Smooth muscle cell (in vitro differentiated cells): ENCODE measurements at regions not wholly inside any gene's neighbourhood (a gene's known extent, or its start where the extent isn't known, plus 50 kb on each side); places are given as distances from the start of the nearest gene placed in this dataset.

Experiments
- DNase-seq: peaks from one replicate; lab custom pipeline; 2025; ENCODE audit not compliant: unreplicated experiment; lab: John Stamatoyannopoulos, UW
- H2AFZ ChIP-seq: fragments of 200-600 bp; sonication (generic); 2 replicates; pipeline ENCODE4 v1.6.0; 2016; ENCODE audit warnings: antibody characterized with exemption, low read depth, mild to moderate bottlenecking
- H3F3A ChIP-seq: fragments of 200-600 bp; sonication (generic); 2 replicates; pipeline ENCODE4 v1.6.0; 2017; ENCODE audit warnings: antibody characterized with exemption, low read depth
- H3K27ac ChIP-seq: fragments of 200-600 bp; sonication (generic); 2 replicates; pipeline ENCODE4 v1.5.1; 2016; ENCODE audit warnings: low read depth, mild to moderate bottlenecking
- H3K27me3 ChIP-seq: fragments of 200-600 bp; sonication (generic); 2 replicates; pipeline ENCODE4 v1.6.1; 2016; ENCODE audit warnings: low read depth, mild to moderate bottlenecking
- H3K36me3 ChIP-seq: fragments of 200-600 bp; sonication (generic); 2 replicates; pipeline ENCODE4 v1.5.1; 2016; ENCODE audit warnings: low read depth
- H3K4me1 ChIP-seq: fragments of 200-600 bp; sonication (generic); 2 replicates; pipeline ENCODE4 v1.5.1; 2016; ENCODE audit warnings: low read depth
- H3K4me2 ChIP-seq: fragments of 200-600 bp; sonication (generic); 2 replicates; pipeline ENCODE4 v1.6.0; 2016; ENCODE audit warnings: mild to moderate bottlenecking
- H3K4me3 ChIP-seq: fragments of 200-600 bp; sonication (generic); 2 replicates; pipeline ENCODE4 v1.5.1; 2016; ENCODE audit warnings: mild to moderate bottlenecking
- H3K79me2 ChIP-seq: fragments of 200-600 bp; sonication (generic); 2 replicates; pipeline ENCODE4 v1.6.0; 2016; ENCODE audit warnings: low read depth, mild to moderate bottlenecking
- H3K9ac ChIP-seq: fragments of 200-600 bp; sonication (generic); 2 replicates; pipeline ENCODE4 v1.6.0; 2016; ENCODE audit warnings: low read depth
- H3K9me3 ChIP-seq: fragments of 200-600 bp; sonication (generic); replicated peaks from 2 replicates; pipeline ENCODE4 v1.5.1; 2016; ENCODE audit warnings: low read depth
- H4K20me1 ChIP-seq: fragments of 200-600 bp; sonication (generic); 2 replicates; pipeline ENCODE4 v1.6.0; 2016; ENCODE audit warnings: low read depth
- WGBS: methylation state at CpG from one replicate; pipeline ENCODE4 v1.1.7; 2016; ENCODE audit warnings: low lambda C conversion rate; 5-methylcytosine and 5-hydroxymethylcytosine counted together
- TF ChIP-seq, protein P1 (sequence below): fragments of 200-600 bp; sonication (generic); IDR thresholded peaks from 2 replicates; pipeline ENCODE4 v1.5.1; 2017; ENCODE audit warnings: borderline replicate concordance, mild to moderate bottlenecking, antibody characterized with exemption; ENCODE audit not compliant: insufficient read depth, poor library complexity, severe bottlenecking

DNA sequence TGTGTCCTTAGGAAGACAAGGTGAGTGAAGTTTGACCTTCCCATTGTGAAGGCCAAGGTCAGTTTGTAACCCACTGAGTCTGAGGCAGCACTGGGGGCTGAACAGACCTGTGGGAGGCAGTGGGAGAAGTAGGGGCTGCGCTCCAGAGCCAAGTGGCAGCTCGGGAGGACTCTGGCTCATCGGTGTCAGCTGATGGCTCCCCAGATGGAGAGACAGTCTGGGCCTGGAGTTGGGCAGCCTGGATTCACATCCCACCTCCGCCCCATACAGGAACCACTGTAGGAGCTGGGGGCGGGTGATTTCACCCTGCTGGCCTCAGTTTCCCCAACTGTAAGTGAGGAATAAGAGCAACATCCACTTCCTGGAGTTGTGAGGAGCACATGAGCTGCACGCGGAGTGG, 128.4 kb downstream of the FOXL1 start:
- Histone ChIP-seq H4K20me1 (no peaks in the 10 kb centered on the region), H3K4me2 (no peak overlapping the region), H2AFZ (no peak overlapping the region), H3K9me3 (no peaks in the 10 kb centered on the region), H3K4me3 (no peak overlapping the region), H3K9ac (no peak overlapping the region), H3K27me3 (no peaks in the 10 kb centered on the region), H3K36me3 (no peaks in the 10 kb centered on the region), H3F3A (no peaks in the 10 kb centered on the region), H3K27ac (no peak overlapping the region), H3K4me1 (no peaks in the 10 kb centered on the region), H3K79me2 (no peaks in the 10 kb centered on the region)
- DNase-seq = no peak
- WGBS = 100% methylated on average over 7 of the region's 7 CpGs
- TF ChIP-seq, protein P1, sequence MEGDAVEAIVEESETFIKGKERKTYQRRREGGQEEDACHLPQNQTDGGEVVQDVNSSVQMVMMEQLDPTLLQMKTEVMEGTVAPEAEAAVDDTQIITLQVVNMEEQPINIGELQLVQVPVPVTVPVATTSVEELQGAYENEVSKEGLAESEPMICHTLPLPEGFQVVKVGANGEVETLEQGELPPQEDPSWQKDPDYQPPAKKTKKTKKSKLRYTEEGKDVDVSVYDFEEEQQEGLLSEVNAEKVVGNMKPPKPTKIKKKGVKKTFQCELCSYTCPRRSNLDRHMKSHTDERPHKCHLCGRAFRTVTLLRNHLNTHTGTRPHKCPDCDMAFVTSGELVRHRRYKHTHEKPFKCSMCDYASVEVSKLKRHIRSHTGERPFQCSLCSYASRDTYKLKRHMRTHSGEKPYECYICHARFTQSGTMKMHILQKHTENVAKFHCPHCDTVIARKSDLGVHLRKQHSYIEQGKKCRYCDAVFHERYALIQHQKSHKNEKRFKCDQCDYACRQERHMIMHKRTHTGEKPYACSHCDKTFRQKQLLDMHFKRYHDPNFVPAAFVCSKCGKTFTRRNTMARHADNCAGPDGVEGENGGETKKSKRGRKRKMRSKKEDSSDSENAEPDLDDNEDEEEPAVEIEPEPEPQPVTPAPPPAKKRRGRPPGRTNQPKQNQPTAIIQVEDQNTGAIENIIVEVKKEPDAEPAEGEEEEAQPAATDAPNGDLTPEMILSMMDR = no peak

DNA sequence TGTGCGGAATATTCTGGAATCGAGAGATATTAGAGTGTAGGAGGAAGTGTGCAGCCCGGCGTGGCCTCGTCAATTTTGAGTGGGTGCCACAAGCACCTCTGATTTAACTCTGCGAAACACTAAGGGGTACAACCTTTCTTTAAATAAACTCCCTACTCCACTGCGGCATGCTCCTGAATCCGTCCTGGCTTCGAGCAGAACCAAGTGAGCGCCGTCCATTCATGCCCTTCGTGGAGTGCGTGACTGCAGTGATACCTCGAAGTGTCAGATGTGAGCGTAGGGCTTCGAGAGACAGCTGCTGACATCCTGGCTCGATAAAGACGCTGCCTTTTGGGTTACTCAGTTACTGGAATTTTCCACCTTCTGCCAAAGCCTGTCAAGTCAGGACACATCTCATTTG, 128.8 kb downstream of the FOXL1 start:
- WGBS = 96% methylated on average over 18 of the region's 18 CpGs
- TF ChIP-seq, protein P1 = no peak
- Histone ChIP-seq H3K9me3 (no peaks in the 10 kb centered on the region), H3K4me3 (no peak overlapping the region), H3K4me1 (no peaks in the 10 kb centered on the region), H3K27ac (no peak overlapping the region), H4K20me1 (no peaks in the 10 kb centered on the region), H3F3A (no peaks in the 10 kb centered on the region), H3K4me2 (no peak overlapping the region), H2AFZ (no peak overlapping the region), H3K9ac (no peak overlapping the region), H3K36me3 (no peaks in the 10 kb centered on the region), H3K27me3 (no peaks in the 10 kb centered on the region), H3K79me2 (no peaks in the 10 kb centered on the region)
- DNase-seq = no peak

DNA sequence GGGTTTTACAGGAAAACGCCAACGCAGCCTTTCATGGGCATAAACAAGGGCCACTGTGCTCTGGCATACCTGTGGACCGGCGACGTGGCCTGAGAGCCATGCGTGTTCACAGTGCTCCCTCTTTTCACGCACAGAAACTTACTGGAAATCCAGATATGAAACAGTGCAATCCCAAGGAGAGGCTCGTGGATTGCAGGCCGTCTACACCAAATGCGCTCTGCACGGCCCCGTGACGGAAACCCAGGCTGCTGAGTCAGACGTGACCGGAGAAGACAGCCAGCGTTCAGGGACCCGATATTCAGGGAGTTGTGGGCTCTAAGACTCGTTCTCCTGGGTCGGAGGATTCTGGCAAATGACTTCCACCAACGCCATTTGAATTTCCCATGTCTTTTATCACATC, 129.2 kb downstream of the FOXL1 start:
- H3K27ac ChIP-seq = no peak overlapping the region
- H2AFZ ChIP-seq = no peak overlapping the region
- 86% methylated on average over 20 of the region's 20 CpGs for WGBS

DNA sequence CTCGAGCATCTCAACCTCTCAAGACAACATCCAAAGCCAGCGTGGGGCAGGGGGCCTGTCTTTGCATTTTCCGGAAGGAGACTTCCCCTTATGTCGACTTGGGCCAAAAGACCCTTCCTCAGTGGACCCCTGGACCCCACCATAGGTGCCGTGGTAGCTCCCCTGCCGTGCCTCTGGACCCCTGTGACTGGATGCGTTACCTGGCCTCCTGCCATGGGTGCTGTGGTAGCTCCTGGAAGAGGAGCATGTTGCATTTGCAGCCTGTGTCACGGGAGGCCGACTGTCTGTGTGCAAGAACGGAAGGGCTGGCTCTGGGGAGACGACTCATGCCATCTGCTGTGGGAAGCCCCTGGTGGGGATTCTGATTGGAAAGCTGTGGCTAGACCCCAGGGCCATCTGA, 130.1 kb downstream of the FOXL1 start:
- Histone ChIP-seq H3F3A (no peaks in the 10 kb centered on the region), H3K9ac (no peak overlapping the region), H3K4me2 (no peak overlapping the region), H3K9me3 (no peaks in the 10 kb centered on the region), H3K79me2 (no peaks in the 10 kb centered on the region), H3K4me3 (no peak overlapping the region), H3K4me1 (no peaks in the 10 kb centered on the region), H3K27ac (no peak overlapping the region), H2AFZ (no peak overlapping the region), H4K20me1 (no peaks in the 10 kb centered on the region), H3K27me3 (no peaks in the 10 kb centered on the region), H3K36me3 (no peaks in the 10 kb centered on the region)
- DNase-seq = no peak
- 92% methylated on average over 11 of the region's 11 CpGs for WGBS
- TF ChIP-seq, protein P1 = no peak

More for the DNA sequence above, 129.2 kb downstream of the FOXL1 start:
- no peaks in the 10 kb centered on the region for H3K27me3 ChIP-seq
- H3K36me3 ChIP-seq = no peaks in the 10 kb centered on the region
- H3K4me3 ChIP-seq = no peak overlapping the region
- H4K20me1 ChIP-seq = no peaks in the 10 kb centered on the region
- no peaks in the 10 kb centered on the region for H3K79me2 ChIP-seq
- no peaks in the 10 kb centered on the region for H3K9me3 ChIP-seq
- TF ChIP-seq, protein P1 = no peak
- no peak overlapping the region for H3K4me2 ChIP-seq
- no peaks in the 10 kb centered on the region for H3K4me1 ChIP-seq
- no peak for DNase-seq
- H3F3A ChIP-seq = no peaks in the 10 kb centered on the region
- no peak overlapping the region for H3K9ac ChIP-seq
